ENCODE measurements at regions not wholly inside any gene's neighbourhood (a gene's known extent, or its start where the extent isn't known, plus 50 kb on each side); places are given as distances from the start of the nearest gene placed in this dataset.

DNA sequence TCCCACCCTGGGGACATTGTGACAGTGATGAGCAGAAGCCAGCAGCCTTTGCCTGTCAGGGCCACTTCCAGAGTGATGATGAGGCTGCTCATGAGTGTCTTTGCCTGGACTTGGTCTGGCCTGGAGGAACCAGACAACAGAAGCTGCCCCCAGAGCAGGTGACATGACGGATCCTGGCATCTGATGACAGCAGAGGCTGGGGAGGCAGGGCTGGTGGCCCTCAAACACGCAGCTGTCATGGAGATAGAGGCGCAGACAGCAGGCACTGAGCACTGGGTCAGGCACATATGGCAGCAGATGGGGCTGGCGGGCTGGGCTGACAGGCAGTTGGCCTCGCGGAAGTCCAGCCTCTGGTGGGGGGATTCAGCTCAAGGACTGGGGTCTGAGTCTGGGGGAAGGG lies 66.4 kb upstream of the STUM start:
- TF ChIP-seq DPF2 (CRISPR knock-in tag; IDR thresholded peaks at IDR 0.05; ENCODE audit: borderline replicate concordance, low read depth): no peak
- TF ChIP-seq ZNF34 (CRISPR knock-in tag; IDR thresholded peaks at IDR 0.05; ENCODE audit: borderline replicate concordance): no peak
- no peak for TF ChIP-seq ZKSCAN8 (CRISPR knock-in tag; IDR thresholded peaks at IDR 0.05; ENCODE audit: borderline replicate concordance)
- TF ChIP-seq CREB1 (IDR thresholded peaks at IDR 0.05): no peak
- no peak for TF ChIP-seq CREB1 (CRISPR knock-in tag; IDR thresholded peaks at IDR 0.05)
- TF ChIP-seq, protein P1, sequence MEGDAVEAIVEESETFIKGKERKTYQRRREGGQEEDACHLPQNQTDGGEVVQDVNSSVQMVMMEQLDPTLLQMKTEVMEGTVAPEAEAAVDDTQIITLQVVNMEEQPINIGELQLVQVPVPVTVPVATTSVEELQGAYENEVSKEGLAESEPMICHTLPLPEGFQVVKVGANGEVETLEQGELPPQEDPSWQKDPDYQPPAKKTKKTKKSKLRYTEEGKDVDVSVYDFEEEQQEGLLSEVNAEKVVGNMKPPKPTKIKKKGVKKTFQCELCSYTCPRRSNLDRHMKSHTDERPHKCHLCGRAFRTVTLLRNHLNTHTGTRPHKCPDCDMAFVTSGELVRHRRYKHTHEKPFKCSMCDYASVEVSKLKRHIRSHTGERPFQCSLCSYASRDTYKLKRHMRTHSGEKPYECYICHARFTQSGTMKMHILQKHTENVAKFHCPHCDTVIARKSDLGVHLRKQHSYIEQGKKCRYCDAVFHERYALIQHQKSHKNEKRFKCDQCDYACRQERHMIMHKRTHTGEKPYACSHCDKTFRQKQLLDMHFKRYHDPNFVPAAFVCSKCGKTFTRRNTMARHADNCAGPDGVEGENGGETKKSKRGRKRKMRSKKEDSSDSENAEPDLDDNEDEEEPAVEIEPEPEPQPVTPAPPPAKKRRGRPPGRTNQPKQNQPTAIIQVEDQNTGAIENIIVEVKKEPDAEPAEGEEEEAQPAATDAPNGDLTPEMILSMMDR (CRISPR knock-in tag; IDR thresholded peaks at IDR 0.05): no peak
- TF ChIP-seq, protein P2, sequence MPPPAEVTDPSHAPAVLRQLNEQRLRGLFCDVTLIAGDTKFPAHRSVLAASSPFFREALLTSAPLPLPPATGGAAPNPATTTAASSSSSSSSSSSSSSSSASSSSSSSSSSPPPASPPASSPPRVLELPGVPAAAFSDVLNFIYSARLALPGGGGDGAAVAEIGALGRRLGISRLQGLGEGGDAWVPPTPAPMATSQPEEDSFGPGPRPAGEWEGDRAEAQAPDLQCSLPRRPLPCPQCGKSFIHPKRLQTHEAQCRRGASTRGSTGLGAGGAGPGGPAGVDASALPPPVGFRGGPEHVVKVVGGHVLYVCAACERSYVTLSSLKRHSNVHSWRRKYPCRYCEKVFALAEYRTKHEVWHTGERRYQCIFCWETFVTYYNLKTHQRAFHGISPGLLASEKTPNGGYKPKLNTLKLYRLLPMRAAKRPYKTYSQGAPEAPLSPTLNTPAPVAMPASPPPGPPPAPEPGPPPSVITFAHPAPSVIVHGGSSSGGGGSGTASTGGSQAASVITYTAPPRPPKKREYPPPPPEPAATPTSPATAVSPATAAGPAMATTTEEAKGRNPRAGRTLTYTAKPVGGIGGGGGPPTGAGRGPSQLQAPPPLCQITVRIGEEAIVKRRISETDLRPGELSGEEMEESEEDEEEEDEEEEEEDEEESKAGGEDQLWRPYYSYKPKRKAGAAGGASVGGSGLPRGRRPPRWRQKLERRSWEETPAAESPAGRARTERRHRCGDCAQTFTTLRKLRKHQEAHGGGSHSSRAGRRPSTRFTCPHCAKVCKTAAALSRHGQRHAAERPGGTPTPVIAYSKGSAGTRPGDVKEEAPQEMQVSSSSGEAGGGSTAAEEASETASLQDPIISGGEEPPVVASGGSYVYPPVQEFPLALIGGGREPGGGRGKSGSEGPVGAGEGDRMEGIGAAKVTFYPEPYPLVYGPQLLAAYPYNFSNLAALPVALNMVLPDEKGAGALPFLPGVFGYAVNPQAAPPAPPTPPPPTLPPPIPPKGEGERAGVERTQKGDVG (CRISPR knock-in tag; IDR thresholded peaks at IDR 0.05; ENCODE audit: borderline replicate concordance): no peak
- no peak for TF ChIP-seq SP4 (CRISPR knock-in tag; IDR thresholded peaks at IDR 0.05)
- no peak for TF ChIP-seq ZSCAN21 (CRISPR knock-in tag; IDR thresholded peaks at IDR 0.05; ENCODE audit: borderline replicate concordance)
- TF ChIP-seq, protein P3, sequence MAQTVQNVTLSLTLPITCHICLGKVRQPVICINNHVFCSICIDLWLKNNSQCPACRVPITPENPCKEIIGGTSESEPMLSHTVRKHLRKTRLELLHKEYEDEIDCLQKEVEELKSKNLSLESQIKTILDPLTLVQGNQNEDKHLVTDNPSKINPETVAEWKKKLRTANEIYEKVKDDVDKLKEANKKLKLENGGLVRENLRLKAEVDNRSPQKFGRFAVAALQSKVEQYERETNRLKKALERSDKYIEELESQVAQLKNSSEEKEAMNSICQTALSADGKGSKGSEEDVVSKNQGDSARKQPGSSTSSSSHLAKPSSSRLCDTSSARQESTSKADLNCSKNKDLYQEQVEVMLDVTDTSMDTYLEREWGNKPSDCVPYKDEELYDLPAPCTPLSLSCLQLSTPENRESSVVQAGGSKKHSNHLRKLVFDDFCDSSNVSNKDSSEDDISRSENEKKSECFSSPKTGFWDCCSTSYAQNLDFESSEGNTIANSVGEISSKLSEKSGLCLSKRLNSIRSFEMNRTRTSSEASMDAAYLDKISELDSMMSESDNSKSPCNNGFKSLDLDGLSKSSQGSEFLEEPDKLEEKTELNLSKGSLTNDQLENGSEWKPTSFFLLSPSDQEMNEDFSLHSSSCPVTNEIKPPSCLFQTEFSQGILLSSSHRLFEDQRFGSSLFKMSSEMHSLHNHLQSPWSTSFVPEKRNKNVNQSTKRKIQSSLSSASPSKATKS (CRISPR knock-in tag; IDR thresholded peaks at IDR 0.05): no peak
